NCI-H128 (cell line): ENCODE measurements at regions not wholly inside any gene's neighbourhood (a gene's known extent, or its start where the extent isn't known, plus 50 kb on each side); places are given as distances from the start of the nearest gene placed in this dataset.

Experiments used
- DNase-seq: peaks from one replicate; lab custom pipeline; 2025; ENCODE audit not compliant: unreplicated experiment; lab: John Stamatoyannopoulos, UW

DNA sequence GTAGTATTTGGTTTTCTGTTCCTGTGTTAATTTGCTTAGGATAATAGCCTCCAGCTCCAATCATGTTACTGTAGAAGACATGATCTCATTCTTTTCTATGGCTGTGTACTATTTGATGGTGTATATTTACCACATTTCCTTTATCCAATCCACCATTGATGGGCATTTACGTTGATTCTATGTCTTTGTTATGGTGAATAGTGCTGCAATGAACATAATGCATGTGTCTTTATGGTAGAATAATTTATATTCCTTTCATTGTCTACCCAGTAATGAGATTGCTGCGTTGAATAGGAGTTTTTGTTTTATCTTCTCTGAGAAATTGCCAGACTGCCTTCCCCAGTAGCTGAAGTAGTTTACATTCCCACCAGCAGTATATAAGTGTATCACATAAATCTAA is 538.8 kb downstream of the LRRIQ3 start:
- DNase-seq: no peak

- no peak for DNase-seq
Measured at GRCh38 chr1:73654714-73655113, 543.3 kb downstream of the LRRIQ3 start.

DNA sequence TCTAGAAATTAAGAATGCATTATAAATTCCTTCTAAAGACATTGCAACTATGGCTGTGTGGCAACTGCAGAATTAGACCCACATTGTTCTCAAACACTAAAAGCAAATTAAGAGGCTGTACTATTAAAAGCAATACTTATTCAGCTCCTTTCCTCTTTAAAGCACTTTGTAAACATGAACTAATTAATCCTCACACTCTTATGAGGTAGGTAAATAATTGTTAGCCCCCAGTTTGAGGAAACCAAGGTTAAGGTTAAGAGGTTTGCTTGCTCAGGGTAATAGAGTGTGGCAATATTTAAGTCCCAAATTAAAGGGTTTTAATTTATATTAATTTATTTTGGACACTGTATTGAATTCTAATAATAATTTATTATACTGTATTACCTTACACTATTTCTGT is 553.8 kb downstream of the LRRIQ3 start:
- DNase-seq: no peak

DNA sequence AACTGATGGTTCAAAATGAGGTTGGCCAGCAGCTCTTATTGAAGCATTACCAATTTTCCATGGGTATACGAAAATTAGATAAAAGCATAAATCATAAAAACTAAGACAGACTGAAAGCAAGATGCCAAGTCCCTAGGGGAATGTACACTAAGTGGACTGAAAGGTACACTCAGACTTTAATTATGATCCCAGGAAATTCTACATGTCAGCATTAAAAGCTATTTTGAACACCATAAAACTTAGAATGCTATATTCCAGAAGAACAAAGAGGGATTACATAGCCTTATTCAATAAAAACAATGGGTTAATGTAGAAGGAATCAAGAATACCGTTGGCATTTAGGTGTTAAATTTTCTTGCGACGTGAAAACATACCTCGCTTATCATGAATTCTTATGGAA is 558.5 kb downstream of the LRRIQ3 start:
- no peak for DNase-seq

- DNase-seq: no peak
Measured at GRCh38 chr1:73637264-73637663, 560.7 kb downstream of the LRRIQ3 start.

DNA sequence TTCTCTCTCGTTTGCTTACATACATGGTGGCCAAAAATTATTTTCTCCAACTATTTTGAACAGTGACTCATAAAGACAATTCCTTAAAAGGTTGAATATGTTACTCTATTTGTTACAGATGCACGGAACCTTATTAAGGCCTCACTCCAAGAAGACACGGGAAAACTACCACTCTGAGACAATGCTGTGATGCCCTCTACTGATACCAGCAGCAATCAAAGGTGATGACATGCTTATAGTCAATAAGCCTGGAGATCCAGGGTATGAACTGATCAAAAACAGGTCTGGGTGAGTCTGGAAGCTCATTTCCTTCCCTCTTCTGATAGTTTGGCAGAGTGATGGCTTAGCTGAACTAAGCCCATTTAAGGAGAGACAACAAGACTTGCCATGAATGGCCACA is 563.0 kb downstream of the LRRIQ3 start:
- no peak for DNase-seq

DNA sequence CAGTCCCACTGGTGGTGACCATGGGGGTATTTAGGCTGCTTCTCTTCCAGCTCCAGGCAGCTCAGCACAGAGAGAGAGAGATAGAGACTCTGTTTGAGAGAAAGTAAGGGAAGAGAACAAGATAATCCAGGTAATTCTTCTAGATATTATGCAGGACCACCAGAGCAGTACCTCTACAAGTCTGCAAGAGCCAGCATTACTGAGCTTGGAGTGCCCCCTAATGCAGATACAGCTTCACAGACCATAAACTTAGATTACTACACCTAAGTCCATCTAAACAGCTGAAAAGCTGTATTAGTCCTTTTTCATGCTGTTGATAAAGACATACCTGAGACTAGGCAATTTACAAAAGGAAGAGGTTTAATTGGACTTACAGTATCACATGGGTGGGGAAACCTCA is 570.3 kb downstream of the LRRIQ3 start:
- no peak for DNase-seq

DNA sequence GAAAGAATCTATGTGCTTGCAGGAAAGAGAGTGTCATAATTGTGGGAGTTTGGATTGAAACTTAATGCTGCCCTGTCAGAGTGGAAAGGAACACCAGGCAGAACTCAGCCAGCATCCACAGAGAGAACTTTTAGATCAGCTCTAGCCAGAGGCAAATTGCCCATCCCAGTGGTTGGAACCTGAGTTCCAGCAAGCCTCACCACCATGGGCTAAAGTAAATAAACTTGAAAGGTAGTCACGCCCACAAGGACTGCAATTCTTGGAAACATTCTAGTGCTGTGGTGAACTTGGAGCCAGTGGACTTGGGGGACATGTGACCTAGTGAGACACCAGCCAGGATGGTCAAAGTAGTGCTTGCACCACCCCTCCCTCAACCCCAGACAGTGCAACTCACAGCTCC is 571.6 kb downstream of the LRRIQ3 start:
- no peak for DNase-seq

- DNase-seq: no peak
Measured at GRCh38 chr1:73623946-73624345, 574.0 kb downstream of the LRRIQ3 start.

- DNase-seq: no peak
Measured at GRCh38 chr1:73617145-73617544, 580.8 kb downstream of the LRRIQ3 start.

DNA sequence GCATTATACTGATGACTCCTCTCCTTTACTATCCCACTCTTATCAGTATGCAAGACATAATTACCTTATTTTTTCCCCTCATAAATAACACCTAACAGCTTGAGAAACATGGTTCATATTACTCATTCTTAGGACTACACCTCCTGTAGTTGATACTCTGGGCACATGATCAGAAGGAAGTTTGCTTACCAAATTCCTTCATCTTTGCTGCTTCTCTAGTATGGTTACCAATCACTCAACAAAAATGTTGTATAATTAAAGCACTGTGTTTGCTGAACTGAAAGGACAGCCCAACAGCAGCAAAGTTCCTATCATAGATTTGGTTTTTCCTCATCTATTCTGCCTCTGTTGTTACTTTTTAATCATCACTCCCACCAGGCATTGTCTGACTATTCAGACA is 586.3 kb downstream of the LRRIQ3 start:
- no peak for DNase-seq

DNA sequence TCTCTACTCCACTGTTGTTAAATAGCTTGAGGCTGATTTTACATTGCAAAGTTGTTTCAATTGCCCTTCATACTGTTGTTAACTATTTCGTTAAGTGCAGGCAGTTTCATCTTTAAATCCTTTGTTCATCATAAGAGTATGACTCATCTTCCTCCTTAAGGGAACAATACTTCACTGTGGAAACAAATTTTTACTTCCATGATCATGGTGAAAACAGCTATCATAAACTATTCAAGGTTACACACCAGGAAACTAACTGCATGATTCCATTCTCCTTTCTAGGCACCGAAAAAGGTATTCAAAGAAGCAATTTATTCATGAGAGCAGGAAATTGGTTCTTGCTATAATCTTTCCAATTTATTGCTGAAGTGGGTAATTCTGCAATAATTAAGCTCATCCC is 593.2 kb downstream of the LRRIQ3 start:
- no peak for DNase-seq

DNA sequence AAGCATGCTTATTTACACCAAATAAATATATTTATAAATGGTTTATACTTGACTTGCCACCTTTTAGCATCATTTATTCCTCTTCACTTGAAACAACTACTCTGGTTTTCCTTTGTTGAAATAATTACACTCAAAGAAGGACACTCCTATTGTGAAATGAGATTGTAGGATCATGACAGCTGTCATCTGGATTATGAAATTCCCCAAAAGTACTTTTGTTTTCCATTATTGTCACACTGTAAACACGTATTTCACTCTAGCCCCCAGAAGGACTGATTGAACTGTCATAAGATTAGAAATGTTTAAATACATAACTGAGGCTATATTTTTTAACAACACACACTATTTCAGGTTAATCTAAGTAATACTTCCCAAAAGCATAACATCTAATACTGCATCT is 593.8 kb downstream of the LRRIQ3 start:
- no peak for DNase-seq

- no peak for DNase-seq
Measured at GRCh38 chr1:73593804-73594203, 604.2 kb downstream of the LRRIQ3 start.

DNA sequence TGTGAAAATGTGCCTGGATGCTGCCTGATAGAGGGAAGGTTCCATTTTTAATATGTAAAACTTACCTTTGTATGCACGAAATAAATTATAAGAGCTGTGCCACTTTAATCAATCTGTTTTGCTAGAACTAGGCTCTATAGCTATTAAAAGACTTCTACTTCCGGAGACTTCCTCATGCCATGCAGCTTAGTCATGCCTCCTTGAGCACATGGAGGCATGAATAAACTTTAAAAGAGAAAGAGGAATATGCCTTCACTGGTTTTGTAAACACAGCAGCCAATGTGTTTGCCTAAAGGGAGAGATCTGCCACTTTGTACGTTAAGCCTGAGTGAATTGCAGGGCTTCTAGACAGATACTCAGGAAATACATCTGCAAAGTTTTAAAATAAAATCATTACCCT is 604.6 kb downstream of the LRRIQ3 start:
- no peak for DNase-seq

DNA sequence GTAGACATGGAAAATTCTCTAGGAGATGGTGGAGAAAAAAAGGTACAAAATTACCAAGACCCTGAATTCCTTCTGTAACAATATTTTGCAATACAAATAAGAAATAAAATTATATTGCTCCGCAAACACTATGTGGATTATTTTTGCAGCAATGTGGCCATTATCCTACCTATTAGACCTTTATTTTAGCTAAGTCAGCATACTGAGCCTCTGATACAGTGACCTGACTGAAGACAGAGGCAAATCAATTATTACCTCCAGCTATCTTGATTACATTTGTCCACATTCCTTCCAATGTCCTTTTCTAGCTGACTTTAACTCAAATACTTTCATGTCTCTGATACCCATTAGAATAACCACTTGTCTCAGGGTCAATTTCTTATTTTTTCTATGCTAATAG is 610.9 kb downstream of the LRRIQ3 start:
- no peak for DNase-seq

DNA sequence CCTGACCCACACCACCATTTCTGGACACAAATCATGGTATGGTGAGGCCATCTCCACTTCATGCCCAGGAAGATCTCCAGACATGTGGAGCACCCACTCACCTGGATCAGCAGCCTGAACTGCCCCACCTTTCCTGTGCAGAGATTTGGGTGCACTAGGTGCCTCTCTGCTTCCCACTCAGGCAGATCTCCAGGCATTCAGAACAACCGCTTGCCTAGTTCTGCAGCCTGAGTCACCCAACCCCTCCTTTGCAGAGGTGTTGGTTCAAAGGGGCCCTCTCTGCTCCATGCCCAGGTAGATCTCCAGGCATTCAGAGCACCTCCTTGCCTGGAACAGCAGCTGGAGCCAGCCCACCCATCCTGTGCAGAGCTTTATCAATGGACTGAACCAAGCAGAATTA is 620.8 kb downstream of the LRRIQ3 start:
- no peak for DNase-seq

DNA sequence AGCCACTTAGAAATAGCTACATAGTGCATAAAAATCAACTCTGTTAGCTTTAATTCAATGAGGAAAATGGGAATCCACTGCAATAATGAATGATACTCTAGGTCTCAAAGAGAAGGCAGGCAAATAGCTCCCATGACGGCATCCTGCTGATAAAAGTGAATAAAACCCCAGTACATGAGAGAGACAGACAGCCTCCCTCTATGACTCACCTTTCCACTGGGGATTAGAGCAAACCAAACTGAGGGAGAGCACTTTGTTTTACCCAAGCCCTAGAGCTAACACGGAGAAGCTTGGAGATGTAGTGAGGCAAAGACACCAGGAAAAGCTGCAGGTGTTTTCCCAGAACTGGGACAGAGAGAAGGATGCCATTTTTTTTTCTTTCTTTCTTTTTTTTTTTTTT is 621.9 kb downstream of the LRRIQ3 start:
- no peak for DNase-seq

DNA sequence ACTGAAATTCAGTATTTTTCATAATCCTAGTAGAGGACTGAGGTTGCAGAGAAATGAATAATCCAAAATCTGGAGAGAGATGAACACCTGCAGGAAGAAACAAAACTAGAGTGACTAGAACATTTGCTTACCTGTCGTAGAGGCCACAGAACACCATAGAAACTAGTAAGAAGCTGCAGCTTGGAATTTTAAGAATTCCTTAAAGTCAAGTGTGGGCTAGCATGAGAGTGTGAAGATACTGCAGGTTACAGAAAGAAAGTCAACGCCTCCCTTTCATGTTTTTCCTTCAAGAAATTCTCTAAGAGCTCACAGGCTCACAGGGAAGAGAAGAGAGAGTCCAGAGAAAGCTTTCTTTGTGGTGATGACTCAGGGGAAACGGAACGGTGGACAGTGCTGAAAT is 633.7 kb downstream of the LRRIQ3 start:
- no peak for DNase-seq

- no peak for DNase-seq
Measured at GRCh38 chr1:73556270-73556669, 641.7 kb downstream of the LRRIQ3 start.

GRCh38 chr1:73537400-73537799 is 660.6 kb downstream of the LRRIQ3 start:
- no peak for DNase-seq

DNA sequence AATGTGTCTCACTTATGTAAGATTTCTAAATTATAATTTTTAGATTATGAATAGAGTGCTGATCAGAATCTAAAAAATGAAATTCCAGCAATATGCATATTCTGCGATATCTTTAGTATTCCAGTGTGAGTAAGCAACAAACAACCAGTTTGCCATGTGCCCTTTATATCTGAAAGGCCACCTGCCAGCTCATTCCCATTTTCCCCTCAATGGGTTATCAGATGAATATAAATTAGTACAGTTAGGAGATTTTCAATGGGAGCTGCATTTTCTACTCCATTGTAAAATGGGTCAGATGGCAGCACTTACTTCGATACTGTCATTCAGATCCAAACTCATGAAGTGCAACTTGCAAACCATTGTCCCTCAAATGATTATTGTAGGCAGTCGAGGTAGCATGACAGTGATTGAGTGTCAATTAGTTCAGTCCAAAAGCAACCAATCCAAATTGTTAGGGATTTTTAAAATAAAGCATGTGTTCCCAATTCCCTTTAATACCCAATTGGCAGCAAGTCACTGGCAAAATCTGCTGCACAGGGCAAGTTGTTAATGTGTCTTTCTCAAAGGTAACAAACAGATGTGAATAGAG is 680.3 kb downstream of the LRRIQ3 start:
- DNase-seq: peak; percentile 73

GRCh38 chr1:73516451-73516850 is 681.5 kb downstream of the LRRIQ3 start:
- no peak for DNase-seq

DNA sequence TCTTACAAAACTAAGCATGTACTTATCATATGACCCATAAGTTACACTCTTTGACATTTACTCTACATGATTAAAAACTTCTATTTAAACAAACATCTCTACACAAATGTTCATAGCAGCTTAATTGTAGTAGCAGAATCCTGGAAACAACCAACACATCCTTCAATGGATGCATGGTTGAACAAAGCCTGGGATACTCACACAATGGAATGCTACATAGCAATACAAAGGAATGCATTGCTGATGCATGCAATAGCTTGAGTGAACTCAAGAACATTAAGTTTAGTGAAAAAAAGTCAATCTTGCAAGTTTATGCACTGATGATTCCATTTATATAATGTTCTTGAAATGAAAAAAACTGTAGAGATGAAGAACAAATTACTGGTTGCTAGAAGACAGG is 686.9 kb downstream of the LRRIQ3 start:
- no peak for DNase-seq
